Liver (tissue), 8 donors: ENCODE measurements at regions not wholly inside any gene's neighbourhood (a gene's known extent, or its start where the extent isn't known, plus 50 kb on each side); places are given as distances from the start of the nearest gene placed in this dataset.

ENCODE experiments used
- DNase-seq: peaks from one replicate; pipeline ENCODE4 v3.0.0-alpha.2; 2017; ENCODE audit warnings: low spot score
- H3K27ac ChIP-seq, 2 donors: one replicate each; pipeline ENCODE4 v1.7.0; 2013; ENCODE audit warnings: inconsistent platforms in 2 of 2, low read length in 2 of 2, control low read depth in 1 of 2, low read depth in 1 of 2, mild to moderate bottlenecking in 1 of 2
- H3K27me3 ChIP-seq, 4 donors: one replicate each; pipeline versions ENCODE4 v1.6.1 to v1.7.0; 2013; ENCODE audit warnings: low read length in 3 of 4, inconsistent platforms in 1 of 4, mild to moderate bottlenecking in 1 of 4, moderate library complexity in 1 of 4; ENCODE audit not compliant: control insufficient read depth in 4 of 4, insufficient read depth in 4 of 4
- H3K36me3 ChIP-seq, 4 donors: one replicate each; pipeline versions ENCODE4 v1.6.1 to v1.7.0; 2013; ENCODE audit warnings: low read length in 3 of 4, mild to moderate bottlenecking in 3 of 4, low read depth in 1 of 4, moderate library complexity in 1 of 4; ENCODE audit not compliant: control insufficient read depth in 4 of 4, insufficient read depth in 3 of 4
- H3K4me1 ChIP-seq, 4 donors: one replicate each; pipeline versions ENCODE4 v1.6.1 to v1.7.0; 2013; ENCODE audit warnings: low read length in 3 of 4, mild to moderate bottlenecking in 3 of 4, moderate library complexity in 1 of 4; ENCODE audit not compliant: control insufficient read depth in 4 of 4, insufficient read depth in 4 of 4
- H3K4me3 ChIP-seq, 3 donors: one replicate each; pipeline versions ENCODE4 v1.6.1 to v1.7.0; 2013; ENCODE audit warnings: low read length in 3 of 3, control low read depth in 1 of 3, low read depth in 1 of 3, mild to moderate bottlenecking in 1 of 3
- H3K9ac ChIP-seq, 2 donors: one replicate each; pipeline ENCODE4 v1.7.0; 2013; ENCODE audit warnings: low read length in 2 of 2, mild to moderate bottlenecking in 2 of 2, moderate library complexity in 2 of 2, control low read depth in 1 of 2, low read depth in 1 of 2
- H3K9me3 ChIP-seq, 4 donors: one replicate each; pipeline versions ENCODE4 v1.6.1 to v1.7.0; 2013; ENCODE audit warnings: low read length in 3 of 4; ENCODE audit not compliant: control insufficient read depth in 4 of 4
- EGR1 ChIP-seq, 2 donors: IDR thresholded peaks; 2 replicates each; pipeline ENCODE4 v1.6.1; 2016 to 2018; ENCODE audit warnings: antibody characterized with exemption in 2 of 2, low read depth in 2 of 2
- FOXA1 ChIP-seq: IDR thresholded peaks from 2 replicates; pipeline ENCODE4 v1.6.1; 2016; ENCODE audit warnings: antibody characterized with exemption
- GABPA ChIP-seq, 2 donors: IDR thresholded peaks in 1 of 2; conservative IDR thresholded peaks in 1 of 2; 2 replicates each; pipeline ENCODE4 v1.6.1; 2016; ENCODE audit warnings: antibody characterized with exemption in 2 of 2, mild to moderate bottlenecking in 1 of 2, moderate library complexity in 1 of 2
- HNF4A ChIP-seq, 2 donors: conservative IDR thresholded peaks; 2 replicates each; pipeline ENCODE4 v1.6.1; 2016; ENCODE audit warnings: antibody characterized with exemption in 2 of 2, mild to moderate bottlenecking in 2 of 2
- HNF4G ChIP-seq: IDR thresholded peaks from 2 replicates; pipeline ENCODE4 v1.6.1; 2016; ENCODE audit warnings: antibody characterized with exemption
- JUND ChIP-seq, 2 donors: IDR thresholded peaks; 2 replicates each; pipeline ENCODE4 v1.6.1; 2016; ENCODE audit warnings: antibody characterized with exemption in 2 of 2
- NR2F2 ChIP-seq: IDR thresholded peaks from 2 replicates; pipeline ENCODE4 v1.6.1; 2016; ENCODE audit warnings: antibody characterized with exemption
- RAD21 ChIP-seq, 2 donors: IDR thresholded peaks; 2 replicates each; pipeline ENCODE4 v1.6.1; 2016; ENCODE audit warnings: antibody characterized with exemption in 2 of 2, mild to moderate bottlenecking in 2 of 2
- RXRA ChIP-seq, 2 donors: IDR thresholded peaks; 2 replicates each; pipeline ENCODE4 v1.6.1; 2017 to 2018; ENCODE audit warnings: antibody characterized with exemption in 2 of 2, mild to moderate bottlenecking in 1 of 2
- SP1 ChIP-seq: IDR thresholded peaks from 2 replicates; pipeline ENCODE4 v1.6.1; 2018; ENCODE audit warnings: antibody characterized with exemption, mild to moderate bottlenecking
- TAF1 ChIP-seq: conservative IDR thresholded peaks from 2 replicates; pipeline ENCODE4 v1.6.1; 2016; ENCODE audit warnings: antibody characterized with exemption, mild to moderate bottlenecking
- YY1 ChIP-seq: IDR thresholded peaks from 2 replicates; pipeline ENCODE4 v1.6.1; 2016; ENCODE audit warnings: antibody characterized with exemption, mild to moderate bottlenecking
- WGBS: extraction: QIAGEN DNeasy Blood & Tissue Kit; methylation state at CpG from one replicate; pipeline ENCODE4 v1.1.7; 2013; 5-methylcytosine and 5-hydroxymethylcytosine counted together
- TF ChIP-seq, protein P1 (sequence below): fragments of 150-350 bp; IDR thresholded peaks from 2 replicates; pipeline ENCODE4 v1.5.1; 2017; ENCODE audit warnings: improper control_type of control experiment, low read depth, low read length; ENCODE audit not compliant: missing input control
- TF ChIP-seq, protein P2 (sequence below): IDR thresholded peaks from 2 replicates; pipeline ENCODE4 v1.6.1; 2016; ENCODE audit warnings: antibody characterized with exemption, mild to moderate bottlenecking
- TF ChIP-seq, protein P3 (sequence below): IDR thresholded peaks from 2 replicates; pipeline ENCODE4 v1.6.1; 2016; ENCODE audit warnings: antibody characterized with exemption
- TF ChIP-seq, protein P4 (sequence below): IDR thresholded peaks from 2 replicates; pipeline ENCODE4 v1.6.1; 2016; ENCODE audit warnings: antibody characterized with exemption
- TF ChIP-seq, protein P5 (sequence below): IDR thresholded peaks from 2 replicates; pipeline ENCODE4 v1.6.1; 2016; ENCODE audit warnings: antibody characterized with exemption
- donor health status: healthy.
- donor health status: healthy.
- donor health status: healthy.
- donor health status: healthy.
- donor health status: healthy.

DNA sequence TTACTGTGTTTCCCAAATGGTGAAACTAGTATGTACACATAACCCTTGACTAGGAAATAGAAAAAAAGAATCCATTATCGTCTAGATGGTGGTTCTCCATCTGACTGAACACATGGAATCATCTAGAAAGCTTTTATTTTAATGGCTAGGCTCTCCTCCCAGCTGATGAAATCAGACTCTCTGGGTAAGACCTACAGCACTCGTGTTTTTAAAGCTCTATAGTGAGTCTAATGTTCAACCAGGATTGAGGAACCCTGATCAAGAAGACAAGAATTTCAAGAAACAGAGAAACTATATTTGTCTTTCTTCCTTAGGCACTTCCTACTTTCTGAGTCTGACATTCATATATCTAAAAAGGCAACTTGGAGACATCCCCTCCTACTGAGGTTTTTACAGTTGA lies 118.8 kb downstream of the TMCO5A start:
- 64% methylated on average over 2 of the region's 2 CpGs for WGBS

DNA sequence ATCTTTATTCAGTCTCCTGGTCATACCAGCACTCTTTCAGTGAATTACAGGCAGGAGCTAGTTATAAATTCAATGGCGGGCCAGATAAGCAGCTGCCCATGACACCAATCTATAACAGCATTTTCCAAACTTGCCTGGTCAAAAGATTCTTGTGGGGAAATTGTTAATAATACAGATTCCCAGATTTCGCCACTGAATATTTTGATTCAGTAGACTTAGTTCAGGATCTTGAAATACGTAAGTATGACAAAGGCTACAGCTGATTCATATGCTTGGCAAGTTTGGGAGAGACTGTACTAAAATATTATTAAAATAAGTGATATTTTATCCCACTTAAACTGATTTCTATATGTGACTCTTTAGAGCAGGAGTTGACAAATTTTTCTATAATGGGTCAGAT lies 119.3 kb downstream of the TMCO5A start:
- Histone ChIP-seq H3K9me3 (peaks cover 0 to 2% (median 0%) of the 10 kb centered on the region in 4 donors), H3K36me3 (no peaks in the 10 kb centered on the region), H3K27me3 (no peaks in the 10 kb centered on the region), H3K4me1 (peaks cover 0 to 3% (median 2%) of the 10 kb centered on the region in 4 donors), H3K4me3 (no peak overlapping the region), H3K9ac (no peak overlapping the region), H3K27ac (no peak overlapping the region)
- TF ChIP-seq YY1 (no peak), RAD21 (IDR thresholded peaks at IDR 0.05) (no peak), RXRA (IDR thresholded peaks at IDR 0.05) (no peak), NR2F2 (no peak), JUND (IDR thresholded peaks at IDR 0.05) (no peak), HNF4G (no peak), HNF4A (conservative IDR thresholded peaks at IDR 0.05) (no peak), GABPA (IDR thresholded peaks at IDR 0.05 in 1 of 2, conservative IDR thresholded peaks at IDR 0.05 in 1 of 2) (no peak), FOXA1 (no peak), EGR1 (IDR thresholded peaks at IDR 0.05; ENCODE audit: low read depth in 2 of 2) (no peak), SP1 (no peak), TAF1 (no peak)
- TF ChIP-seq, protein P1, sequence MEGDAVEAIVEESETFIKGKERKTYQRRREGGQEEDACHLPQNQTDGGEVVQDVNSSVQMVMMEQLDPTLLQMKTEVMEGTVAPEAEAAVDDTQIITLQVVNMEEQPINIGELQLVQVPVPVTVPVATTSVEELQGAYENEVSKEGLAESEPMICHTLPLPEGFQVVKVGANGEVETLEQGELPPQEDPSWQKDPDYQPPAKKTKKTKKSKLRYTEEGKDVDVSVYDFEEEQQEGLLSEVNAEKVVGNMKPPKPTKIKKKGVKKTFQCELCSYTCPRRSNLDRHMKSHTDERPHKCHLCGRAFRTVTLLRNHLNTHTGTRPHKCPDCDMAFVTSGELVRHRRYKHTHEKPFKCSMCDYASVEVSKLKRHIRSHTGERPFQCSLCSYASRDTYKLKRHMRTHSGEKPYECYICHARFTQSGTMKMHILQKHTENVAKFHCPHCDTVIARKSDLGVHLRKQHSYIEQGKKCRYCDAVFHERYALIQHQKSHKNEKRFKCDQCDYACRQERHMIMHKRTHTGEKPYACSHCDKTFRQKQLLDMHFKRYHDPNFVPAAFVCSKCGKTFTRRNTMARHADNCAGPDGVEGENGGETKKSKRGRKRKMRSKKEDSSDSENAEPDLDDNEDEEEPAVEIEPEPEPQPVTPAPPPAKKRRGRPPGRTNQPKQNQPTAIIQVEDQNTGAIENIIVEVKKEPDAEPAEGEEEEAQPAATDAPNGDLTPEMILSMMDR = no peak
- TF ChIP-seq, protein P2, sequence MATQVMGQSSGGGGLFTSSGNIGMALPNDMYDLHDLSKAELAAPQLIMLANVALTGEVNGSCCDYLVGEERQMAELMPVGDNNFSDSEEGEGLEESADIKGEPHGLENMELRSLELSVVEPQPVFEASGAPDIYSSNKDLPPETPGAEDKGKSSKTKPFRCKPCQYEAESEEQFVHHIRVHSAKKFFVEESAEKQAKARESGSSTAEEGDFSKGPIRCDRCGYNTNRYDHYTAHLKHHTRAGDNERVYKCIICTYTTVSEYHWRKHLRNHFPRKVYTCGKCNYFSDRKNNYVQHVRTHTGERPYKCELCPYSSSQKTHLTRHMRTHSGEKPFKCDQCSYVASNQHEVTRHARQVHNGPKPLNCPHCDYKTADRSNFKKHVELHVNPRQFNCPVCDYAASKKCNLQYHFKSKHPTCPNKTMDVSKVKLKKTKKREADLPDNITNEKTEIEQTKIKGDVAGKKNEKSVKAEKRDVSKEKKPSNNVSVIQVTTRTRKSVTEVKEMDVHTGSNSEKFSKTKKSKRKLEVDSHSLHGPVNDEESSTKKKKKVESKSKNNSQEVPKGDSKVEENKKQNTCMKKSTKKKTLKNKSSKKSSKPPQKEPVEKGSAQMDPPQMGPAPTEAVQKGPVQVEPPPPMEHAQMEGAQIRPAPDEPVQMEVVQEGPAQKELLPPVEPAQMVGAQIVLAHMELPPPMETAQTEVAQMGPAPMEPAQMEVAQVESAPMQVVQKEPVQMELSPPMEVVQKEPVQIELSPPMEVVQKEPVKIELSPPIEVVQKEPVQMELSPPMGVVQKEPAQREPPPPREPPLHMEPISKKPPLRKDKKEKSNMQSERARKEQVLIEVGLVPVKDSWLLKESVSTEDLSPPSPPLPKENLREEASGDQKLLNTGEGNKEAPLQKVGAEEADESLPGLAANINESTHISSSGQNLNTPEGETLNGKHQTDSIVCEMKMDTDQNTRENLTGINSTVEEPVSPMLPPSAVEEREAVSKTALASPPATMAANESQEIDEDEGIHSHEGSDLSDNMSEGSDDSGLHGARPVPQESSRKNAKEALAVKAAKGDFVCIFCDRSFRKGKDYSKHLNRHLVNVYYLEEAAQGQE = no peak
- TF ChIP-seq, protein P3, sequence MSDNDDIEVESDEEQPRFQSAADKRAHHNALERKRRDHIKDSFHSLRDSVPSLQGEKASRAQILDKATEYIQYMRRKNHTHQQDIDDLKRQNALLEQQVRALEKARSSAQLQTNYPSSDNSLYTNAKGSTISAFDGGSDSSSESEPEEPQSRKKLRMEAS = no peak
- TF ChIP-seq, protein P4, sequence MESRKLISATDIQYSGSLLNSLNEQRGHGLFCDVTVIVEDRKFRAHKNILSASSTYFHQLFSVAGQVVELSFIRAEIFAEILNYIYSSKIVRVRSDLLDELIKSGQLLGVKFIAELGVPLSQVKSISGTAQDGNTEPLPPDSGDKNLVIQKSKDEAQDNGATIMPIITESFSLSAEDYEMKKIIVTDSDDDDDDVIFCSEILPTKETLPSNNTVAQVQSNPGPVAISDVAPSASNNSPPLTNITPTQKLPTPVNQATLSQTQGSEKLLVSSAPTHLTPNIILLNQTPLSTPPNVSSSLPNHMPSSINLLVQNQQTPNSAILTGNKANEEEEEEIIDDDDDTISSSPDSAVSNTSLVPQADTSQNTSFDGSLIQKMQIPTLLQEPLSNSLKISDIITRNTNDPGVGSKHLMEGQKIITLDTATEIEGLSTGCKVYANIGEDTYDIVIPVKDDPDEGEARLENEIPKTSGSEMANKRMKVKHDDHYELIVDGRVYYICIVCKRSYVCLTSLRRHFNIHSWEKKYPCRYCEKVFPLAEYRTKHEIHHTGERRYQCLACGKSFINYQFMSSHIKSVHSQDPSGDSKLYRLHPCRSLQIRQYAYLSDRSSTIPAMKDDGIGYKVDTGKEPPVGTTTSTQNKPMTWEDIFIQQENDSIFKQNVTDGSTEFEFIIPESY = no peak
- TF ChIP-seq, protein P5, sequence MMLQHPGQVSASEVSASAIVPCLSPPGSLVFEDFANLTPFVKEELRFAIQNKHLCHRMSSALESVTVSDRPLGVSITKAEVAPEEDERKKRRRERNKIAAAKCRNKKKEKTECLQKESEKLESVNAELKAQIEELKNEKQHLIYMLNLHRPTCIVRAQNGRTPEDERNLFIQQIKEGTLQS = no peak
- DNase-seq = no peak
- 95% methylated on average over 3 of the region's 3 CpGs for WGBS

More for the DNA sequence above, 118.8 kb downstream of the TMCO5A start:
- Histone ChIP-seq H3K27me3 (no peaks in the 10 kb centered on the region), H3K4me1 (peaks cover 0 to 3% (median 2%) of the 10 kb centered on the region in 4 donors), H3K36me3 (no peaks in the 10 kb centered on the region), H3K9me3 (peaks cover 0 to 2% (median 0%) of the 10 kb centered on the region in 4 donors), H3K9ac (no peak overlapping the region), H3K27ac (no peak overlapping the region), H3K4me3 (no peak overlapping the region)
- no peak for DNase-seq
- no peak for TF ChIP-seq YY1
- no peak for TF ChIP-seq JUND (IDR thresholded peaks at IDR 0.05)
- TF ChIP-seq RXRA (IDR thresholded peaks at IDR 0.05) = no peak
- no peak for TF ChIP-seq TAF1
- no peak for TF ChIP-seq GABPA (IDR thresholded peaks at IDR 0.05 in 1 of 2, conservative IDR thresholded peaks at IDR 0.05 in 1 of 2)
- TF ChIP-seq FOXA1 = no peak
- TF ChIP-seq SP1 = no peak
